Fibroblast of lung (primary cell): ENCODE measurements at regions not wholly inside any gene's neighbourhood (a gene's known extent, or its start where the extent isn't known, plus 50 kb on each side); places are given as distances from the start of the nearest gene placed in this dataset.

Experiments
- EZH2 ChIP-seq: IDR thresholded peaks from 2 replicates; pipeline ENCODE4 v1.5.1; 2012; ENCODE audit warnings: low read length, control low read depth, mild to moderate bottlenecking; ENCODE audit errors: missing control alignments
- TF ChIP-seq, protein P1 (sequence below), 2 donors: IDR thresholded peaks in 1 of 2; conservative IDR thresholded peaks in 1 of 2; 1 replicate in 1 of 2; 2 replicates in 1 of 2; pipeline ENCODE4 v1.5.1; 2011 to 2012; ENCODE audit warnings: low read length in 2 of 2, control low read depth in 1 of 2, inconsistent platforms in 1 of 2, low read depth in 1 of 2, mild to moderate bottlenecking in 1 of 2

DNA sequence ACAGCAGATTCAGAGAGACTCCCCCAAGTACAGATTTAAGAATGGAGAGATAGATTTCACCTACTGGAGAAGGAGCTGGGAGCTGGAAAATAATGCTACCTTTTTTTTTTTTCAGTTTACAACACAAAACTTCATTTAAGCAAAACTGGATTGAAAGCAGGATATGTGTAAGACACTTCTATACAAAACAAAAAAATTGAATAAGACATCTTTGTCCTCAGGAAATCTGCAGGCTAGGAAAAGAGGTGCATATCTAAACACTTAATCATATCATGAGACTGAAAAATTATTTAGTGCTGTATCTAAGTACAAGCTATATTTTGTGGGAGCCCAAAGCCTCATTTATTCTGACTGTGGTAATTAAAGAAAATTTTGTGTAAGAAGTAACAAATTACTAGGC is 516.1 kb downstream of the ZIC1 start:
- no peak for TF ChIP-seq EZH2
- TF ChIP-seq, protein P1, sequence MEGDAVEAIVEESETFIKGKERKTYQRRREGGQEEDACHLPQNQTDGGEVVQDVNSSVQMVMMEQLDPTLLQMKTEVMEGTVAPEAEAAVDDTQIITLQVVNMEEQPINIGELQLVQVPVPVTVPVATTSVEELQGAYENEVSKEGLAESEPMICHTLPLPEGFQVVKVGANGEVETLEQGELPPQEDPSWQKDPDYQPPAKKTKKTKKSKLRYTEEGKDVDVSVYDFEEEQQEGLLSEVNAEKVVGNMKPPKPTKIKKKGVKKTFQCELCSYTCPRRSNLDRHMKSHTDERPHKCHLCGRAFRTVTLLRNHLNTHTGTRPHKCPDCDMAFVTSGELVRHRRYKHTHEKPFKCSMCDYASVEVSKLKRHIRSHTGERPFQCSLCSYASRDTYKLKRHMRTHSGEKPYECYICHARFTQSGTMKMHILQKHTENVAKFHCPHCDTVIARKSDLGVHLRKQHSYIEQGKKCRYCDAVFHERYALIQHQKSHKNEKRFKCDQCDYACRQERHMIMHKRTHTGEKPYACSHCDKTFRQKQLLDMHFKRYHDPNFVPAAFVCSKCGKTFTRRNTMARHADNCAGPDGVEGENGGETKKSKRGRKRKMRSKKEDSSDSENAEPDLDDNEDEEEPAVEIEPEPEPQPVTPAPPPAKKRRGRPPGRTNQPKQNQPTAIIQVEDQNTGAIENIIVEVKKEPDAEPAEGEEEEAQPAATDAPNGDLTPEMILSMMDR (conservative IDR thresholded peaks at IDR 0.05 in 1 of 2, IDR thresholded peaks at IDR 0.05 in 1 of 2; ENCODE audit: low read depth in 1 of 2, low read length in 2 of 2) = no peak
